NK-92 treated with Interleukin-12 subunit alpha and Interleukin-12 subunit beta, amount 100 ng/mL, for 24 hours (cell line): ENCODE measurements at regions not wholly inside any gene's neighbourhood (a gene's known extent, or its start where the extent isn't known, plus 50 kb on each side); places are given as distances from the start of the nearest gene placed in this dataset.

Experiments
- DNase-seq: peaks from one replicate; lab custom pipeline; 2025; lab: John Stamatoyannopoulos, UW

- no peak for DNase-seq
These were observed 675.9 kb downstream of the UQCRFS1 start for GRCh38 chr19:28537079-28537478.

GRCh38 chr19:28535352-28535775 lies 677.6 kb downstream of the UQCRFS1 start:
- no peak for DNase-seq

DNA sequence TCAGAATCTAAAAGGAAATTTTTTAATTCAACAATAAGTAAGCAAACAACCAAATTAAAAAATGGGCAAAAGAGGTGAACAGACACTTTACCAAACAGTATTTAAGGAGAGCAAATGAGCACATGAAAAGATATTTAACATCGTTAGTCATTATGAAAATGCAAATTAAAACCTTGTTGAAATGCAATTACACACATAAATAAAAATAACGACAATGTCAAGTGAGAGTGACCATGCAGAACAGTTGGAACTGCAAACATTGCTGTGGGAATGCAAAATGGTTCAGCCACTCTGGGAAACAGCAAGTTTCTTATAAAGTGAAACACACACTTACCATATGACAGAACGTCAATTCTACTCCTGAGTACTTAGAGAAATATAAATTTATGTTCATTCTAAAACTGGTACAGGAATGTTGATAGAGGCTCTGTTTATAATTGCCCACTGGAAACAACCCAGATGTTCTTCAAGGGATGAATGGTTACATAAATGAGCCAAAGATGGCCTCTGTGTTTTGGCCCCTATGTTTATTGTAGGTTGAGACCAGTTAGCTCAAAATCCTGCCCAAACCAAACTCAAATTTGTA lies 678.1 kb downstream of the UQCRFS1 start:
- DNase-seq = no peak

DNA sequence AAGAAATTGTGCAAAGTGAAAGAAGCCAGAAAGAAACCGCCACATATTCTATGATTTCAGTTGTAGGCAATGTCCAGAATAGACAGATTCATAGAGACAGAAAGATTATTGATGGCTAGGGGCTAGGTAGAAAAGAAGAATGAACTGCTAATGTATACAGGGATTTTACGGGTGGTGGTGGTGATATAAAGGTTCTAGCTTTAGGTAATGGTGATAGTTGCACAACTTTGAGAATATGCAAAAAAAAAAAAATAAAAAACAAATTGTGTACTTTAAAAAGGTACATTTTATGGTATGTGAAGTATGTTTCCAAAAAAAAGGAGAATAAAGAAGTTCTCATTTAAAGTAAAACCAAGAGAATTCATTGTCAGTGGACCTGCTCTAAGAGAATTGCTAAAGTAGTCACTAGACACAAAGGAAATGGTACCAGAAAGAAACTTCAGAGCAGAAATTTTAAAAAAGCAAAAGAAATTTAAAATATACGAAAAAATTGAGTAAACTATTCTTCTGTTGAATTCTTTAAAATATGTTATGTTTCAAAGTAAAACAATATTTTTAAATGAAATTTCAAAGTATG lies 680.1 kb downstream of the UQCRFS1 start:
- no peak for DNase-seq

DNA sequence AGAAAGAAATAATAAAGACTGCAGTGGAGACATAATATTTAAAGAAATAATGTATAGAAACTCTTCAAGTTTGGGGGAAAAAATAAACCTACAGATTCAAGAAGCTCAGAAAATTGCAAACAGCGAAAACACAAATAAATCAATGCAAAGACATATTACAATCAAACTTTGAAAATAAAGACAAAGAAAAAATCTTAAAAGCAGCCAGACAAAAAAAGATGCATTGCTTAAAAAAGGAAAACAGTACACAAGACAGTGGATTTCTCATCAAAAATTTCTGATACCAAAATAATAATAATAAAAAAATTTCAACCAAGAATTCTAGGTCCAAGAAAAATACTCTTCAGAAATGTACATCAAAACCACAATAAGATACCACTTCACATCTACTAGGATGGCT lies 681.0 kb downstream of the UQCRFS1 start:
- no peak for DNase-seq

- no peak for DNase-seq
These were observed 682.4 kb downstream of the UQCRFS1 start for GRCh38 chr19:28530406-28531035.

DNA sequence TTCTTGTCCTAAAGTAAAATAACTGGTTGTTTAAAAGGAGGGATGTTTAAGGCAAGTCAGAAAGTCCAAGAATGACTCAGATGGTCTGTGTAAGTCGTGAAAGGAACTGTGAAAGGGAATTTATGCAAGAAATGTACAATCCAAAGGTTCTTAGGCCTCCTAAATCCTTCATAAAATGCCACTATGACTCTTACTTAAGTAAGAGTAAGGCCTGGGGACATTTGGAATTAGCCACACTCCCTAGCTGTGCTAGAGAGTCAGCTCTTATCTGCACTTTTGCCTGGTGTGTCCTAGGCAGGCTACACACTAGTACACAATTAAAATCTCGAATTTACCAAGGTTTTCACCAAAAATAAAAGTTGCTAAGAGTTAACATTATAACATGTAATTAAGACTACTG lies 686.9 kb downstream of the UQCRFS1 start:
- DNase-seq = no peak

- no peak for DNase-seq
These were observed 689.3 kb downstream of the UQCRFS1 start for GRCh38 chr19:28523619-28524018.

DNA sequence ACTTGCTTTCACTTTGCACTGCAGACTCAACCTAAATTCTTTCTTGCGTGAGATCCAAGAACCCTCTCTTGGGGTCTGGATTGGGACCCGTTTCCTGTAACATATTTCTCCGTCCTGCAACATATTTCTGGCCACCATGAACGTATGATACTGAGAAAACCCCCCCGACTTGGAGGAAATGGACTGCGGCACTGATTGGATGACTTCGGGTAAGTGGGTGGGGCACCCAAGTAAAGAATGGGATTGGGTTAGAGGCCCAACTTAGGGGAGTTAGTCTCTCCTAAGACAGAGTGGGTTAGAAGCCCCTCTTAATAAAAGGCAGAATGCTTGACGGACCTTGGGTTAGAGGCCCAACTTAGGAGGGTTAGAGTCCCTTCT lies 690.4 kb downstream of the UQCRFS1 start:
- DNase-seq = no peak

- no peak for DNase-seq
These were observed 691.1 kb downstream of the UQCRFS1 start for GRCh38 chr19:28521614-28522544.

DNA sequence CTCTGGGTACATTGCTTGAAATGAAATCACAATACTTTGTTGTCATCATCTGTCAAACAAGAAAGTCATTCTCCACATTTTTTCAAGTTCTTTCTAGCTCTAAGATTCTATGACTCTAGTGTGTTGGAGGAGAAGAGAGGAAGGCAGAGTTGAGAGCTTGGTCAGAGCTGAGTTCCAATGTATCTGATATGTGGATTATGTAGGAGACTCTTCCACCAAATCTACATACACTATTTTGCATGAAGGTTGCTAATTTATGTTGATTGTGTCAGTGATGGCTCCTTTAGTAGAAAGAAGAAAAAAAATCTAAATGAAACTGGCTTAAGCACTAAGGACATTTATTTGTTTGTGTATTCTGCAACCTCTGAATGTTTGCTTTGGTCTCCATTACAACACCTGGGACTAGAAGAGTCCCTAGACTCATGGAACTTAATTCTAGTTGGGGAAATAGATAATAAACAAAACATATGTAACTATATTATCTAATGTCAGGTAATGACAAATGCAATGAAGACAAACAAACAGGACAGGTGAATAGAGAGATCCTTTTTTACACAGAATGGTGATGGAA lies 691.9 kb downstream of the UQCRFS1 start:
- DNase-seq = no peak

GRCh38 chr19:28519952-28520861 lies 692.7 kb downstream of the UQCRFS1 start:
- no peak for DNase-seq

DNA sequence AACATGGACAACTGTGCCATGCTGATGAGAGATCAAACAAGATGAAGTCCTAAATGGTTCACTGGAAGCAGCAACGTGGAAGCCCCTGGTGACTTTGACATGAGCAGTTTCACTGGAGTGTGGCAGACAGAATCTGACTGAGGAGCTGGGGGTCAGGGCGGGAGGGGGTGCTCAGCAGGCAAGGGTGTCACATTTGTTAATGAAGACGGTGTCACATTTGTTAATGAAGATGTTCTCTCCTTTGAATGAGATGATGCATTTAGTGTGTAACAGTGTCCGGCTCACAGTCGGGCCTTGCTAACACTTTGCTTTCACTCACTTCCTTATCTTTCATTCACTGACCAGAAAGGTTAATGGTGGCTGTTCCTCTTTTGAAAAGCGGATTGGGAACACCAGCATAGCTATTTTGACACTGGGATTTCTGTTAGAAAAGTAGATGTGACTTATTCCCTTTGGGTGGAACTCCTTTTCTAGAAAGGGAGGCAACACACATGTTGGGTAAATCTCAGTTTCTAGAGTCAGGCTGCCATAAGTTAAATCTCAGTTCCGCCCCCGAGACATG lies 693.7 kb downstream of the UQCRFS1 start:
- no peak for DNase-seq

DNA sequence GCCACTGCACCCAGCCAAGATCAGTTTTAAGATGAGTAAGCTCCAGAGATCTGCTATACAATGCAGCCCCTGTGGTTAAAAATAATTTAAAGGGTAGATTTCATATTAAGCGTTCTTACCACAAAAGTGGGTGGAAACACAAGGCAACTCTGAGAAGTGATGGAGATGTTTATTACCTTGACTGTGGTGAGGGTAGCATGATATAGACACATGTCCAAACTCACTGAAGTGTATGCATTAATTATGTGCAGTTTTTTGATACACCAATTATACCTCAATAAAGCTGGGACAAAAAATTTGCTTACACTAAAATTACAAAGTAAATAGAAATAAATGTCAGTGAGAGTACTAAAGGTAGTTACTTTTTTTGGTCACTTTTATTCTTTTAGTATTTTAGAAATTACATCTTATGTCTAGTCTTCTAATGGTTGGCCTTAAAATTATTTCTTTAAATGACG lies 696.5 kb downstream of the UQCRFS1 start:
- DNase-seq = no peak

DNA sequence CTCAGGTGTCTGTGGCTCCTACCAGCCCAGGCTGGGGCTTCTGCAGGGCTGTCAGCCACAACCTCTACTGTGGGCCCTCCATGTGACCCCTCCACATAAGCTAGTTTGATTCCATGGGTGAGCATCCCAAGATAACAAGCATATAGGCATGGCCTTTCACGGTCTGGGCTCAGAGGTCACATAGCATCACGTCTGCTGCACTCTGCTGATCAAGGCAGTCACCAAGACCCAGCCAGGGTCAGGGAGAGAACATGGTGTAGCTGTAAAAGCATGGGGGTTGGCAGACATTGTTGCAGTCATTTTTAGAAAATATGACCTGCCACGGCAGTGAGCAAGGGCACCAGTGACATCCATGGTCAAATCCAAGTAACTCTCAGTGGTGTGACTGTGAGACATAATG lies 698.8 kb downstream of the UQCRFS1 start:
- DNase-seq = no peak

DNA sequence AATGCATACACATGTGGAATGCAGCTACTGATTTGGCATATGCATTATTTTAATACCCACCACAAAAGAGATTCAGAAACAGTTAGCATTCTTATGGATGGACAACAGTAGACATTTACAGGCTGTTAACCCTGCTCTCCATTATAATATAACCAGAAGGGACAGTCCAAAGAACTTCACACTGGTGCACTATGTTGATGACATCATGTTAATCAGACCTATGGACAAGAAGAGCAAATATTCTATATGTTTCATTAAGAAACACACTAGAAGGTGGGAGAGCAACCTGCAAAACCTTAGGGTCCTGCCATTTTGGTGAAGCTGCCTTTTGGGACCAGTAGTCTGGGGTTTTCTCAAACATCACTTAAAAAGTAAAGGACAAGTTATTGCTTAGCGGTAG lies 701.3 kb downstream of the UQCRFS1 start:
- no peak for DNase-seq

GRCh38 chr19:28509079-28509895 lies 703.7 kb downstream of the UQCRFS1 start:
- DNase-seq = no peak

DNA sequence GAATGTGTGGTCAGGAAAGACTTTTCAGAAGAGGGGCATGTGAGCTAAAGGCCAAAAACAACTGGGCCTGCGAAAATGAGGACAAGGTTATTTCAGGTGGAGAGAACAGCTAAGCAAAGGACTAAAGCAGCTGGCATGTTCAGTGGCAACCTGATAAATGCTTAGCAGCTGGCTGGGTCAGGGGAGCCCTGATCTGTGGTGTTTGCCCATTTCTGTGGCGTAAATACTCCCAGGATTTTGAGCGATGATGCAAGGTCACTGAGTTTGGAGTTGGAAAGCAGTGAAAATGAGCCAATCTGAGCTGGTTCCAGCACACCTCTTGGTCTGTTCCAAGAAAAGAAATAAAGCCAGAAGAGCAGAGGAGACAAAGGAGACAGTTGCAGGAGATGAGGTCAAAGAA lies 704.3 kb downstream of the UQCRFS1 start:
- DNase-seq = no peak

- DNase-seq = no peak
These were observed 707.0 kb downstream of the UQCRFS1 start for GRCh38 chr19:28505933-28506332.

- DNase-seq = no peak
These were observed 707.8 kb downstream of the UQCRFS1 start for GRCh38 chr19:28505134-28505533.
